ENCODE measurements at regions not wholly inside any gene's neighbourhood (a gene's known extent, or its start where the extent isn't known, plus 50 kb on each side); places are given as distances from the start of the nearest gene placed in this dataset.

GRCh38 chr1:227508431-227508830 is 54.9 kb upstream of the ZNF678 start:
- TF ChIP-seq CTCF (IDR thresholded peaks at IDR 0.05; ENCODE audit: insufficient read depth, low read length), result no peak
- no peak for TF ChIP-seq POLR2AphosphoS5 (IDR thresholded peaks at IDR 0.05; ENCODE audit: low read depth)
- TF ChIP-seq SPI1 (IDR thresholded peaks at IDR 0.05; ENCODE audit: borderline replicate concordance, low read depth), result no peak
- TF ChIP-seq REST (IDR thresholded peaks at IDR 0.05; ENCODE audit: insufficient replicate concordance, low read depth), result no peak
- TF ChIP-seq GABPA (IDR thresholded peaks at IDR 0.05; ENCODE audit: low read depth), result no peak

Measured in HL-60 (cell line).